ENCODE measurements at regions not wholly inside any gene's neighbourhood (a gene's known extent, or its start where the extent isn't known, plus 50 kb on each side); places are given as distances from the start of the nearest gene placed in this dataset.

DNA sequence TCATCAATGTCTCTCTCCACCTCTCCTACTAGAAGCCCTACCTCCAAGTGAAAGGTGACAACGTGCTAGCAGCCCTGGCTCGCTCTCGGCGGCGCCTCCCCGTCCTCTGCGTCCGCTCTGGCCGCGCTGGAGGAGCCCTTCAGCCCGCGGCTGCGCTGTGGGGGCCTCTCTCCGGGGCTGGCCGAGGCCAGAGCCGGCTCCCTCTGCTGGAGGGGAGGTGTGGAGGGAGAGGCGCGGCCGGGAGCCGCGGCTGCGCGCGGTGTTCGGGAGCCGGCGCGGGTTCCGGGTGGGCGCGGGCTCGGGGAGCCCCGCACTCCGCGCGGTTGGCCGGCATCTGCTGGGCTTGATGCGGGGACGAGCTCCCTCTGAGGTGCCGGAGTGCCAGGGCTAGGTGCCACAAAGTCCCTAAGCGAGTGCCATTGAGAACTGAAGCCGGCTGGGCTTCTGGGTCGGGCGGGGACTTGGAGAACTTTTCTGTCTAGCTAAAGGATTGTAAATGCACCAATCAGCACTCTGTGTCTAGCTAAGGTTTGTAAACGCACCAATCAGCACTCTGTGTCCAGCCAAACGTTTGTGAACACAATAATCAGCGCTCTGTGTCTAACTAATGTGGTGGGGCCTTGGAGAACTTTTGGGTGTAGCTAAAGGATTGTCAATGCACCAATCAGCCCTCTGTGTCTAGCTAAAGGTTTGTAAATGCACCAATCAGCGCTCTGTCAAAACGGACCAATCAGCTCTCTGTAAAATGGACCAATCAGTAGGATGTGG is 84.8 kb upstream of the ARRDC4 start (continued):
- TF ChIP-seq, protein P1, sequence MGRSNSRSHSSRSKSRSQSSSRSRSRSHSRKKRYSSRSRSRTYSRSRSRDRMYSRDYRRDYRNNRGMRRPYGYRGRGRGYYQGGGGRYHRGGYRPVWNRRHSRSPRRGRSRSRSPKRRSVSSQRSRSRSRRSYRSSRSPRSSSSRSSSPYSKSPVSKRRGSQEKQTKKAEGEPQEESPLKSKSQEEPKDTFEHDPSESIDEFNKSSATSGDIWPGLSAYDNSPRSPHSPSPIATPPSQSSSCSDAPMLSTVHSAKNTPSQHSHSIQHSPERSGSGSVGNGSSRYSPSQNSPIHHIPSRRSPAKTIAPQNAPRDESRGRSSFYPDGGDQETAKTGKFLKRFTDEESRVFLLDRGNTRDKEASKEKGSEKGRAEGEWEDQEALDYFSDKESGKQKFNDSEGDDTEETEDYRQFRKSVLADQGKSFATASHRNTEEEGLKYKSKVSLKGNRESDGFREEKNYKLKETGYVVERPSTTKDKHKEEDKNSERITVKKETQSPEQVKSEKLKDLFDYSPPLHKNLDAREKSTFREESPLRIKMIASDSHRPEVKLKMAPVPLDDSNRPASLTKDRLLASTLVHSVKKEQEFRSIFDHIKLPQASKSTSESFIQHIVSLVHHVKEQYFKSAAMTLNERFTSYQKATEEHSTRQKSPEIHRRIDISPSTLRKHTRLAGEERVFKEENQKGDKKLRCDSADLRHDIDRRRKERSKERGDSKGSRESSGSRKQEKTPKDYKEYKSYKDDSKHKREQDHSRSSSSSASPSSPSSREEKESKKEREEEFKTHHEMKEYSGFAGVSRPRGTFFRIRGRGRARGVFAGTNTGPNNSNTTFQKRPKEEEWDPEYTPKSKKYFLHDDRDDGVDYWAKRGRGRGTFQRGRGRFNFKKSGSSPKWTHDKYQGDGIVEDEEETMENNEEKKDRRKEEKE (IDR thresholded peaks at IDR 0.05; ENCODE audit: borderline replicate concordance in 1 of 2, control insufficient read depth in 1 of 2, low read depth in 2 of 2, low read length in 1 of 2) = no peak
- TF ChIP-seq HEY1 (CRISPR knock-in tag; IDR thresholded peaks at IDR 0.05; ENCODE audit: borderline replicate concordance) (no peak), NFATC3 (IDR thresholded peaks at IDR 0.05) (no peak), SREBF1 (IDR thresholded peaks at IDR 0.05; ENCODE audit: borderline replicate concordance, low read depth, low read length) (no peak), POLR2H (tag; IDR thresholded peaks at IDR 0.05; ENCODE audit: low read depth) (peak; percentile 82), ZNF140 (CRISPR knock-in tag; IDR thresholded peaks at IDR 0.05) (no peak), BCL6 (CRISPR knock-in tag; IDR thresholded peaks at IDR 0.05) (no peak), PHB (CRISPR knock-in tag; IDR thresholded peaks at IDR 0.05) (no peak), ZNF507 (tag; conservative IDR thresholded peaks at IDR 0.05) (no peak), ZNF282 (CRISPR knock-in tag; IDR thresholded peaks at IDR 0.05) (no peak), WHSC1 (IDR thresholded peaks at IDR 0.05; ENCODE audit: low read length) (no peak), ZNF766 (CRISPR knock-in tag; conservative IDR thresholded peaks at IDR 0.05) (no peak), ELF1 (tag; IDR thresholded peaks at IDR 0.05) (peak; percentile 61), FOS (IDR thresholded peaks at IDR 0.05; ENCODE audit: extremely low read depth, insufficient read length) (peak; percentile 34)
- TF ChIP-seq, protein P2, sequence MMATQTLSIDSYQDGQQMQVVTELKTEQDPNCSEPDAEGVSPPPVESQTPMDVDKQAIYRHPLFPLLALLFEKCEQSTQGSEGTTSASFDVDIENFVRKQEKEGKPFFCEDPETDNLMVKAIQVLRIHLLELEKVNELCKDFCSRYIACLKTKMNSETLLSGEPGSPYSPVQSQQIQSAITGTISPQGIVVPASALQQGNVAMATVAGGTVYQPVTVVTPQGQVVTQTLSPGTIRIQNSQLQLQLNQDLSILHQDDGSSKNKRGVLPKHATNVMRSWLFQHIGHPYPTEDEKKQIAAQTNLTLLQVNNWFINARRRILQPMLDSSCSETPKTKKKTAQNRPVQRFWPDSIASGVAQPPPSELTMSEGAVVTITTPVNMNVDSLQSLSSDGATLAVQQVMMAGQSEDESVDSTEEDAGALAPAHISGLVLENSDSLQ (IDR thresholded peaks at IDR 0.05) = 0 out of 2 replicates have a peak, but pooled peaks have one; percentile 5
- TF ChIP-seq, protein P3, sequence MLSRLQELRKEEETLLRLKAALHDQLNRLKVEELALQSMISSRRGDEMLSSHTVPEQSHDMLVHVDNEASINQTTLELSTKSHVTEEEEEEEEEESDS (CRISPR knock-in tag; IDR thresholded peaks at IDR 0.05) = no peak
- TF ChIP-seq, protein P4, sequence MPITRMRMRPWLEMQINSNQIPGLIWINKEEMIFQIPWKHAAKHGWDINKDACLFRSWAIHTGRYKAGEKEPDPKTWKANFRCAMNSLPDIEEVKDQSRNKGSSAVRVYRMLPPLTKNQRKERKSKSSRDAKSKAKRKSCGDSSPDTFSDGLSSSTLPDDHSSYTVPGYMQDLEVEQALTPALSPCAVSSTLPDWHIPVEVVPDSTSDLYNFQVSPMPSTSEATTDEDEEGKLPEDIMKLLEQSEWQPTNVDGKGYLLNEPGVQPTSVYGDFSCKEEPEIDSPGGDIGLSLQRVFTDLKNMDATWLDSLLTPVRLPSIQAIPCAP (CRISPR knock-in tag; IDR thresholded peaks at IDR 0.05; ENCODE audit: borderline replicate concordance) = no peak

Measured in K562 (cell line).